Mammary epithelial cell (primary cell): ENCODE measurements at regions not wholly inside any gene's neighbourhood (a gene's known extent, or its start where the extent isn't known, plus 50 kb on each side); places are given as distances from the start of the nearest gene placed in this dataset.

Source experiments
- EZH2 ChIP-seq: IDR thresholded peaks from 2 replicates; pipeline ENCODE4 v1.6.1; 2012; ENCODE audit warnings: low read length, inconsistent platforms, borderline replicate concordance
- TF ChIP-seq, protein P1 (sequence below), 2 donors: IDR thresholded peaks in 1 of 2; conservative IDR thresholded peaks in 1 of 2; 2 replicates each; pipeline ENCODE4 v1.5.1; 2011 to 2012; ENCODE audit warnings: inconsistent platforms in 2 of 2, low read length in 2 of 2, mild to moderate bottlenecking in 2 of 2, control low read depth in 1 of 2, low read depth in 1 of 2; ENCODE audit not compliant: insufficient read depth in 1 of 2; ENCODE audit errors: extremely low read depth in 1 of 2

DNA sequence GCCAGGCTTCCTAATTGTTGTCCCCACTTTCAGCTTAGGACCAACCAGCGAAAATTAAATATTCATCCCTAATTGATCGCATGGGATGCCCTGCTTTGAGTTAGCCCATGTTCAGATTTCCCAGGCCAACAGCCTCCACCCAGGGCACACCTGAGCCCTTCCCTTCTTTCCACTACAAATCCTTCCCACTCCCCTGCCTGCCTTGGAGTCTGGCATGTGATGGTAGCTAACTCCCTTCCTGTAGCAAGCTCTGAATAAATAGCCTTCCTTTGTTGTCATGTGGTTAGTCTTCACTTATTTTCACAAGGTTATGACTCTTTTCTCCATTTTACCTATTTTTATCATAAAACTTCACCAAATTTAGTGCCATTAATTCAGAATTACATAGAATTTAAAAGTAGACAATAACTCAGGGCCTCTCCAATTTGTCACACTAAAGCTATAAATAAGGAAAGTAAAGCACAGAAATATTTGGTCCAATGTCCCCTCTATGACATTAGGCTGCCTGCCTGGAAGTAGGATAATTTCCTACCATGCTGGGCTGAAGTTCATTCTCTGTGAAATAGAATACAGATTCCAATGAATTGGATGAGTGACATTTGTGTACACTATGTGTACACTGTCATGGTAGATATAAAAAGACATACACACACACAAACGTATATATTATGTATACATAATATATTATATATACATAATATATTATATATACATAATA lies 166.4 kb upstream of the CPEB2 start:
- TF ChIP-seq, protein P1, sequence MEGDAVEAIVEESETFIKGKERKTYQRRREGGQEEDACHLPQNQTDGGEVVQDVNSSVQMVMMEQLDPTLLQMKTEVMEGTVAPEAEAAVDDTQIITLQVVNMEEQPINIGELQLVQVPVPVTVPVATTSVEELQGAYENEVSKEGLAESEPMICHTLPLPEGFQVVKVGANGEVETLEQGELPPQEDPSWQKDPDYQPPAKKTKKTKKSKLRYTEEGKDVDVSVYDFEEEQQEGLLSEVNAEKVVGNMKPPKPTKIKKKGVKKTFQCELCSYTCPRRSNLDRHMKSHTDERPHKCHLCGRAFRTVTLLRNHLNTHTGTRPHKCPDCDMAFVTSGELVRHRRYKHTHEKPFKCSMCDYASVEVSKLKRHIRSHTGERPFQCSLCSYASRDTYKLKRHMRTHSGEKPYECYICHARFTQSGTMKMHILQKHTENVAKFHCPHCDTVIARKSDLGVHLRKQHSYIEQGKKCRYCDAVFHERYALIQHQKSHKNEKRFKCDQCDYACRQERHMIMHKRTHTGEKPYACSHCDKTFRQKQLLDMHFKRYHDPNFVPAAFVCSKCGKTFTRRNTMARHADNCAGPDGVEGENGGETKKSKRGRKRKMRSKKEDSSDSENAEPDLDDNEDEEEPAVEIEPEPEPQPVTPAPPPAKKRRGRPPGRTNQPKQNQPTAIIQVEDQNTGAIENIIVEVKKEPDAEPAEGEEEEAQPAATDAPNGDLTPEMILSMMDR (conservative IDR thresholded peaks at IDR 0.05 in 1 of 2, IDR thresholded peaks at IDR 0.05 in 1 of 2; ENCODE audit: extremely low read depth in 1 of 2, insufficient read depth in 1 of 2, low read depth in 1 of 2, low read length in 2 of 2): no peak
- TF ChIP-seq EZH2: no peak
